GM12864 (cell line): ENCODE measurements at regions not wholly inside any gene's neighbourhood (a gene's known extent, or its start where the extent isn't known, plus 50 kb on each side); places are given as distances from the start of the nearest gene placed in this dataset.

Source experiments
- DNase-seq: peaks from one replicate; pipeline ENCODE4 v3.0.0-alpha.2; 2011; ENCODE audit warnings: low read depth
- H3K4me3 ChIP-seq: 2 replicates; pipeline ENCODE4 v1.5.1; 2011; ENCODE audit warnings: mild to moderate bottlenecking, low read depth, low read length, control low read depth
- CTCF ChIP-seq: IDR thresholded peaks from 2 replicates; pipeline ENCODE4 v1.5.1; 2011; ENCODE audit warnings: low read depth, mild to moderate bottlenecking, moderate library complexity, low read length, control low read depth, inconsistent platforms; ENCODE audit errors: missing control alignments

DNA sequence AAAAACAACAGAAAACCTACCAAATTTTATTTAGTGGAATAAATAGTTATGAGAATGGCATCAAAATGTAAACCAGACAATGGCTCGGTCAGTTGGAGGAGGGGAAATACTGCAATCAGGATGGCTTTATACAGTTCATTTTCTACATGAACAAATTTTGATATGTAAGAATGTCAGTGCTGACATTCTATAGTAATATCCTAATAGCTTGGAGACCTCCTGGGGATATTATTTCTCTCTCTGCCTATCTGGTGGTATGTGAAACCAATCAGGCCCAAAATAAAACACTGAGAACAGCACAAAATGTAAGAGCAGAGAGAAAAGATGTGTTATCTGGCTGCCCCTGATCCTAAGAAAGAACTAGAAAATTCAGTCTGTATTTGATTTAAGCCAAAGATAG, 327.7 kb downstream of the UBE3D start:
- no peak overlapping the region for H3K4me3 ChIP-seq
- no peak for DNase-seq
- TF ChIP-seq CTCF = no peak

GRCh38 chr6:82738773-82739172, 326.9 kb downstream of the UBE3D start:
- no peak for TF ChIP-seq CTCF
- no peak for DNase-seq
- no peak overlapping the region for H3K4me3 ChIP-seq

- DNase-seq = no peak
- no peak overlapping the region for H3K4me3 ChIP-seq
- TF ChIP-seq CTCF = no peak
Observed at GRCh38 chr6:82739303-82739702, 326.3 kb downstream of the UBE3D start.

- DNase-seq = no peak
- H3K4me3 ChIP-seq = no peak overlapping the region
- no peak for TF ChIP-seq CTCF
Observed at GRCh38 chr6:82740072-82740471, 325.6 kb downstream of the UBE3D start.

DNA sequence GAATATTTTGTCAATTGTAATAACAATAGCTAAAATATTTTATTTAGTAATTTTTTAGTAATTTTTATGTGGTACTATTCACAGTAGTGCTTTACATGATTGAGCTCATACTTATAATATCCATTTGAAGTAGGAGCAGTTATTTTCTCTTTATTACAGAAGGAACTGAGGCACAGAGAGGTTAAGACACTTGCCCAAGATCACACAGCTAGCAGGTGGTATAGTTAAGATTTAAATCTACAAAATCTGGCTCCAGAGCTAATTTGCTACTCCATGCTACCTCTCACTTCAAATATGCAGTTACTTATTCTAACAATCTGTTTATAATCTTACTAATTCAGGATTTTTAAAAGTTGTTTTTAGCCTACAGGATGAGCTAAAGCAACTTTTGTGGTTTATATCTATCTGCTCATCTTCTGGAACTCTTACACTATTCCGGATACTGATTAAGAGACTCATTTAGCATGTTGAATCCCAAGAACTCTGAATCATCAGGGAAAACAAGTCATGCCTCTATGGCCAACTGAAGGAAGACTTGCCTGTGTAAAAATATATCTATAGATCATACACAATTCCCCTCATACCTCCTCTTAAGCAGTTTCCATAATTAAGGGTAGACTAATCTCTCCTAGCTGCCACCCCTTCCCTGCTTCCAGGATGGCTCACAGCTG, 324.2 kb downstream of the UBE3D start:
- no peak for TF ChIP-seq CTCF
- no peak for DNase-seq
- no peak overlapping the region for H3K4me3 ChIP-seq

- TF ChIP-seq CTCF = no peak
- no peak overlapping the region for H3K4me3 ChIP-seq
- DNase-seq = no peak
Observed at GRCh38 chr6:82741996-82742385, 323.6 kb downstream of the UBE3D start.

GRCh38 chr6:82744286-82745015, 321.2 kb downstream of the UBE3D start:
- TF ChIP-seq CTCF = no peak
- no peak overlapping the region for H3K4me3 ChIP-seq
- no peak for DNase-seq
